Neural cell (in vitro differentiated cells): ENCODE measurements at regions not wholly inside any gene's neighbourhood (a gene's known extent, or its start where the extent isn't known, plus 50 kb on each side); places are given as distances from the start of the nearest gene placed in this dataset.

Experiments used
- H2AFZ ChIP-seq: fragments of 200-600, 300-800 bp; sonication (generic), shearing (Covaris generic); 2 replicates; pipeline ENCODE4 v1.6.0; 2014; ENCODE audit warnings: low read depth, mild to moderate bottlenecking, antibody characterized with exemption, low read length, moderate library complexity
- H3F3A ChIP-seq: fragments of 200-600 bp; shearing (Covaris generic); 2 replicates; pipeline ENCODE4 v1.6.1; 2016; ENCODE audit warnings: mild to moderate bottlenecking, moderate library complexity, mixed read lengths, antibody characterized with exemption, low read length; ENCODE audit not compliant: insufficient read depth, poor library complexity, severe bottlenecking
- H3K27ac ChIP-seq: fragments of 200-600, 300-800 bp; sonication (generic), shearing (Covaris generic); 2 replicates; pipeline ENCODE4 v1.5.1; 2014; ENCODE audit warnings: mild to moderate bottlenecking, low read length, moderate library complexity
- H3K27me3 ChIP-seq: fragments of 300-800, 200-600 bp; sonication (generic), shearing (Covaris generic); 2 replicates; pipeline ENCODE4 v1.6.0; 2014; ENCODE audit warnings: mild to moderate bottlenecking, low read depth, low read length, moderate library complexity; ENCODE audit not compliant: insufficient read depth
- H3K36me3 ChIP-seq: fragments of 300-800, 200-600 bp; sonication (generic), shearing (Covaris generic); 2 replicates; pipeline ENCODE4 v1.5.1; 2014; ENCODE audit warnings: mild to moderate bottlenecking, antibody characterized with exemption, low read length, moderate library complexity; ENCODE audit not compliant: insufficient read depth
- H3K4me2 ChIP-seq: fragments of 300-800, 200-600 bp; sonication (generic), shearing (Covaris generic); 2 replicates; pipeline ENCODE4 v1.6.0; 2014; ENCODE audit warnings: mild to moderate bottlenecking, low read length
- H3K4me3 ChIP-seq: fragments of 300-800, 200-600 bp; sonication (generic), shearing (Covaris generic); 2 replicates; pipeline ENCODE4 v1.5.1; 2014; ENCODE audit warnings: mild to moderate bottlenecking, low read length, moderate library complexity
- H3K79me2 ChIP-seq: fragments of 200-600 bp; shearing (Covaris generic); replicated peaks from 2 replicates; pipeline ENCODE4 v1.6.0; 2014; ENCODE audit warnings: mild to moderate bottlenecking, low read length, moderate library complexity; ENCODE audit not compliant: insufficient read depth
- H3K9ac ChIP-seq: fragments of 300-800, 200-600 bp; sonication (generic), shearing (Covaris generic); 2 replicates; pipeline ENCODE4 v1.6.1; 2016; ENCODE audit warnings: mild to moderate bottlenecking, low read length, mixed read lengths
- H3K9me2 ChIP-seq: fragments of 200-600 bp; shearing (Covaris generic); 2 replicates; pipeline ENCODE4 v1.6.1; 2016; ENCODE audit warnings: mild to moderate bottlenecking, low read length, mixed read lengths; ENCODE audit not compliant: insufficient read depth
- H3K9me3 ChIP-seq: fragments of 200-600, 300-800 bp; sonication (generic), shearing (Covaris generic); 2 replicates; pipeline ENCODE4 v1.6.1; 2016; ENCODE audit warnings: mild to moderate bottlenecking, mixed run types, low read length, moderate library complexity, mixed read lengths
- H4K20me1 ChIP-seq: fragments of 200-600 bp; shearing (Covaris generic); 2 replicates; pipeline ENCODE4 v1.6.1; 2016; ENCODE audit warnings: mild to moderate bottlenecking, mixed run types; ENCODE audit not compliant: insufficient read depth
- CTCF ChIP-seq: fragments of 450-650 bp; IDR thresholded peaks from 2 replicates; pipeline ENCODE4 v1.5.1; 2014; ENCODE audit warnings: antibody characterized with exemption, mild to moderate bottlenecking, moderate library complexity; ENCODE audit not compliant: poor library complexity, severe bottlenecking
- EP300 ChIP-seq: fragments of 450-650 bp; conservative IDR thresholded peaks from 2 replicates; pipeline ENCODE4 v1.6.1; 2014; ENCODE audit warnings: antibody characterized with exemption, mild to moderate bottlenecking, moderate library complexity; ENCODE audit not compliant: poor library complexity, severe bottlenecking
- EZH2 ChIP-seq: fragments of 200-600, 300-800 bp; shearing (Covaris generic), sonication (generic); IDR thresholded peaks from 2 replicates; pipeline ENCODE4 v1.6.1; 2014; ENCODE audit warnings: antibody characterized with exemption, low read length, borderline replicate concordance, mild to moderate bottlenecking; ENCODE audit not compliant: insufficient read depth, poor library complexity, severe bottlenecking
- MXI1 ChIP-seq: fragments of 450-650 bp; conservative IDR thresholded peaks from 2 replicates; pipeline ENCODE4 v1.6.1; 2014; ENCODE audit warnings: antibody characterized with exemption, mild to moderate bottlenecking; ENCODE audit not compliant: poor library complexity, severe bottlenecking
- POLR2AphosphoS5 ChIP-seq: IDR thresholded peaks from 2 replicates; pipeline ENCODE4 v1.6.1; 2012
- RAD21 ChIP-seq: fragments of 450-650 bp; conservative IDR thresholded peaks from 2 replicates; pipeline ENCODE4 v1.6.1; 2014; ENCODE audit warnings: antibody characterized with exemption, mild to moderate bottlenecking, moderate library complexity
- REST ChIP-seq: IDR thresholded peaks from 2 replicates; pipeline ENCODE4 v1.6.1; 2012; ENCODE audit warnings: borderline replicate concordance
- SMC3 ChIP-seq: fragments of 450-650 bp; conservative IDR thresholded peaks from 2 replicates; pipeline ENCODE4 v1.6.1; 2014; ENCODE audit warnings: antibody characterized with exemption, mild to moderate bottlenecking, moderate library complexity; ENCODE audit not compliant: poor library complexity
- TAF1 ChIP-seq: IDR thresholded peaks from 2 replicates; pipeline ENCODE4 v1.6.1; 2012; ENCODE audit warnings: low read depth

- Histone ChIP-seq H3K9me3 (no peaks in the 10 kb centered on the region), H4K20me1 (no peaks in the 10 kb centered on the region), H3K9ac (no peak overlapping the region), H3K27ac (no peak overlapping the region), H3K4me3 (no peak overlapping the region), H3K27me3 (no peaks in the 10 kb centered on the region), H3K79me2 (no peaks in the 10 kb centered on the region), H3K9me2 (no peaks in the 10 kb centered on the region), H2AFZ (no peak overlapping the region), H3K36me3 (no peaks in the 10 kb centered on the region), H3F3A (no peaks in the 10 kb centered on the region), H3K4me2 (no peak overlapping the region)
- no peak for TF ChIP-seq EP300
- no peak for TF ChIP-seq SMC3
- TF ChIP-seq TAF1: no peak
These were observed 411.1 kb downstream of the ACTL7B start for GRCh38 chr9:108444400-108445358.

GRCh38 chr9:108443741-108444140, 412.0 kb downstream of the ACTL7B start:
- H3K9ac ChIP-seq: no peak overlapping the region
- H3K79me2 ChIP-seq: no peaks in the 10 kb centered on the region
- H2AFZ ChIP-seq: no peak overlapping the region
- no peaks in the 10 kb centered on the region for H3F3A ChIP-seq
- no peaks in the 10 kb centered on the region for H3K27me3 ChIP-seq
- no peaks in the 10 kb centered on the region for H3K9me2 ChIP-seq
- TF ChIP-seq EZH2 (no peak), TAF1 (no peak), MXI1 (no peak), POLR2AphosphoS5 (no peak), SMC3 (no peak), RAD21 (no peak), CTCF (no peak), REST (no peak), EP300 (no peak)
- H3K4me2 ChIP-seq: no peak overlapping the region
- no peaks in the 10 kb centered on the region for H3K9me3 ChIP-seq
- no peaks in the 10 kb centered on the region for H3K36me3 ChIP-seq
- no peak overlapping the region for H3K4me3 ChIP-seq
- H3K27ac ChIP-seq: no peak overlapping the region
- no peaks in the 10 kb centered on the region for H4K20me1 ChIP-seq
